ENCODE measurements at regions not wholly inside any gene's neighbourhood (a gene's known extent, or its start where the extent isn't known, plus 50 kb on each side); places are given as distances from the start of the nearest gene placed in this dataset.

GRCh38 chr6:130681028-130681427 is 146.2 kb upstream of the SMLR1 start:
- Histone ChIP-seq H3K27ac (ENCODE audit: extremely low read depth, low read depth, low read length) (no peak overlapping the region), H3K4me3 (no peak overlapping the region), H3K4me2 (ENCODE audit: insufficient read depth, low read length) (no peak overlapping the region), H3K9ac (ENCODE audit: insufficient read depth in 1 of 2, low read depth in 2 of 2, low read length in 2 of 2) (no peak overlapping the region), H3K27me3 (ENCODE audit: control insufficient read depth in 2 of 2, insufficient read depth in 2 of 2, low read length in 2 of 2) (no peaks in the 10 kb centered on the region), H3K36me3 (ENCODE audit: control insufficient read depth, insufficient read depth, low read length) (no peaks in the 10 kb centered on the region), H4K20me1 (replicated peaks; ENCODE audit: control insufficient read depth, insufficient read depth, low read length) (no peaks in the 10 kb centered on the region), H3K9me1 (ENCODE audit: control insufficient read depth, insufficient read depth, low read length) (no peaks in the 10 kb centered on the region), H2AFZ (ENCODE audit: low read depth, low read length) (no peak overlapping the region), H3K79me2 (ENCODE audit: control insufficient read depth, insufficient read depth, low read length) (no peaks in the 10 kb centered on the region), H3K4me1 (replicated peaks in 1 of 2; ENCODE audit: control insufficient read depth in 2 of 2, insufficient read depth in 2 of 2, low read length in 2 of 2) (no peaks in the 10 kb centered on the region), H3K9me3 (replicated peaks; ENCODE audit: control insufficient read depth, insufficient read depth, low read depth, low read length) (no peaks in the 10 kb centered on the region)
- ATAC-seq: no peak
- DNase-seq (ENCODE audit: extremely low read depth in 1 of 4, low spot score in 3 of 4): no peak
- CTCF ChIA-PET (ENCODE audit: low intra/inter-chr PET ratio): no interaction called here
- TF ChIP-seq ZNF589 (CRISPR knock-in tag; IDR thresholded peaks at IDR 0.05; ENCODE audit: low read depth): no peak
- in situ Hi-C loops (cut with MboI) (no loop called here), intact Hi-C loops (cut with micrococcal nuclease) (no loop called here)
- 0% methylated on average over 1 of the region's 1 CpG for WGBS (ENCODE audit: insufficient coverage, low coverage, missing lambda C conversion rate)
- POLR2A ChIA-PET: no interaction called here
- no TSS peak for BruUV-seq (replicated peaks)
- no peak for FAIRE-seq

DNA sequence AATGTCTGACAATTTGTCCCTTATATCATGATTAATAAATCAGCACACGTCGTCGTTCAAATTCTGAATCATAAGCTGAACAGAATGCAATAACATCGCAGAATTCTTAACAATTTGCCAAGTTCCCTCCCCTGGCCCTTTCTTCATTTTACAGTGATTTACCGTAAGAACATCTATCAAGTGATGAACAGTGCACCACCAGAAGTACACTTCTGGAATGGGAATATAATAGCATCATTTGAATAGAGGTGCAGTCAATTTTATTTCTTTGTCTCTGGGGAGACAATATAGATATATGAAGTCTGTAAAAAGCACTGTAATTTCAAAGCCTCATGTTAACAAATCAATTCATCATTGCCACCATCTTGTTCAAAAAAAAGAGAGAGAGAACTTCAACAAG is 145.1 kb upstream of the SMLR1 start:
- Histone ChIP-seq H3K27me3 (ENCODE audit: control insufficient read depth in 2 of 2, insufficient read depth in 2 of 2, low read length in 2 of 2) (no peaks in the 10 kb centered on the region), H3K27ac (ENCODE audit: extremely low read depth, low read depth, low read length) (no peak overlapping the region), H3K4me1 (replicated peaks in 1 of 2; ENCODE audit: control insufficient read depth in 2 of 2, insufficient read depth in 2 of 2, low read length in 2 of 2) (no peaks in the 10 kb centered on the region), H3K36me3 (ENCODE audit: control insufficient read depth, insufficient read depth, low read length) (no peaks in the 10 kb centered on the region), H3K9ac (ENCODE audit: insufficient read depth in 1 of 2, low read depth in 2 of 2, low read length in 2 of 2) (no peak overlapping the region), H3K79me2 (ENCODE audit: control insufficient read depth, insufficient read depth, low read length) (no peaks in the 10 kb centered on the region), H4K20me1 (replicated peaks; ENCODE audit: control insufficient read depth, insufficient read depth, low read length) (no peaks in the 10 kb centered on the region), H3K4me2 (ENCODE audit: insufficient read depth, low read length) (no peak overlapping the region), H3K9me1 (ENCODE audit: control insufficient read depth, insufficient read depth, low read length) (no peaks in the 10 kb centered on the region), H3K9me3 (replicated peaks; ENCODE audit: control insufficient read depth, insufficient read depth, low read depth, low read length) (no peaks in the 10 kb centered on the region), H2AFZ (ENCODE audit: low read depth, low read length) (no peak overlapping the region), H3K4me3 (no peak overlapping the region)
- CTCF ChIA-PET (ENCODE audit: low intra/inter-chr PET ratio): no interaction called here
- intact Hi-C loops (cut with micrococcal nuclease): no loop called here
- POLR2A ChIA-PET: no interaction called here
- FAIRE-seq (no peak), ATAC-seq (no peak), DNase-seq (ENCODE audit: extremely low read depth in 1 of 4, low spot score in 3 of 4) (no peak)
- BruUV-seq (replicated peaks): no TSS peak
- WGBS (ENCODE audit: insufficient coverage, low coverage, missing lambda C conversion rate): 1% methylated on average over 5 of the region's 5 CpGs
- in situ Hi-C loops (cut with MboI): no loop called here
- no peak for TF ChIP-seq RREB1 (CRISPR knock-in tag; IDR thresholded peaks at IDR 0.05)
